Endothelial cell of umbilical vein (primary cell): ENCODE measurements at regions not wholly inside any gene's neighbourhood (a gene's known extent, or its start where the extent isn't known, plus 50 kb on each side); places are given as distances from the start of the nearest gene placed in this dataset.

Experiments used
- EZH2 ChIP-seq: IDR thresholded peaks from 2 replicates; pipeline ENCODE4 v1.6.1; 2012; ENCODE audit warnings: borderline replicate concordance, low read depth, mild to moderate bottlenecking, moderate library complexity, low read length, inconsistent platforms; ENCODE audit not compliant: severe bottlenecking
- FOS ChIP-seq: IDR thresholded peaks from 2 replicates; pipeline ENCODE4 v1.6.1; 2011; ENCODE audit warnings: mild to moderate bottlenecking, low read length, moderate library complexity, borderline replicate concordance; ENCODE audit not compliant: insufficient read depth
- MAX ChIP-seq: IDR thresholded peaks from 2 replicates; pipeline ENCODE4 v1.6.1; 2011; ENCODE audit not compliant: insufficient read depth, insufficient read length
- POLR2A ChIP-seq: IDR thresholded peaks from 2 replicates; pipeline ENCODE4 v1.6.1; 2012; ENCODE audit warnings: low read depth, mild to moderate bottlenecking, control low read depth, low read length
- POLR2AphosphoS5 ChIP-seq: IDR thresholded peaks from 2 replicates; pipeline ENCODE4 v1.6.1; 2012; ENCODE audit warnings: low read depth, mild to moderate bottlenecking, control low read depth, low read length, moderate library complexity; ENCODE audit not compliant: insufficient read depth
- TF ChIP-seq, protein P1 (sequence below), 2 donors: IDR thresholded peaks; 1 replicate in 1 of 2; 2 replicates in 1 of 2; pipeline ENCODE4 v1.5.1; 2011; ENCODE audit warnings: low read length in 2 of 2, mild to moderate bottlenecking in 2 of 2, moderate library complexity in 2 of 2, control low read depth in 1 of 2, inconsistent platforms in 1 of 2, low read depth in 1 of 2; ENCODE audit not compliant: insufficient read depth in 1 of 2; ENCODE audit errors: extremely low read depth in 1 of 2

DNA sequence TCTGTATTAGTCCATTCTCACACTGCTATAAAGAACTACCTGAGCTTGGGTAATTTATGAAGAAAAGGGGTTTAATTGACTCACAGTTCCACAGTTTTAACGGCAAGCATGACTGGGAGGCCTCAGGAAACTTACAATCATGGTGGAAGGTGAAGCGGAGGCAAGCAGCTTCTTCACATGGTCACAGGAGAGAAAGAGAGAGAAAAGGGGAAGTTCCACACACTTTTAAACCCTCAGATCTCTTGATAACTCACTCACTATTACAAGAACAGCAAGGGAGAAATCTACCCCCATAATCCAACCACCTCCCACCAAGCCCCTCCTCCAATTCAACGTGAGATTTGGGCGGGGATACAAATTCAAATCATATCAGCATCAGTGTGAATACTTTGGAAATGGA lies 133.4 kb upstream of the SLC30A5 start:
- TF ChIP-seq, protein P1, sequence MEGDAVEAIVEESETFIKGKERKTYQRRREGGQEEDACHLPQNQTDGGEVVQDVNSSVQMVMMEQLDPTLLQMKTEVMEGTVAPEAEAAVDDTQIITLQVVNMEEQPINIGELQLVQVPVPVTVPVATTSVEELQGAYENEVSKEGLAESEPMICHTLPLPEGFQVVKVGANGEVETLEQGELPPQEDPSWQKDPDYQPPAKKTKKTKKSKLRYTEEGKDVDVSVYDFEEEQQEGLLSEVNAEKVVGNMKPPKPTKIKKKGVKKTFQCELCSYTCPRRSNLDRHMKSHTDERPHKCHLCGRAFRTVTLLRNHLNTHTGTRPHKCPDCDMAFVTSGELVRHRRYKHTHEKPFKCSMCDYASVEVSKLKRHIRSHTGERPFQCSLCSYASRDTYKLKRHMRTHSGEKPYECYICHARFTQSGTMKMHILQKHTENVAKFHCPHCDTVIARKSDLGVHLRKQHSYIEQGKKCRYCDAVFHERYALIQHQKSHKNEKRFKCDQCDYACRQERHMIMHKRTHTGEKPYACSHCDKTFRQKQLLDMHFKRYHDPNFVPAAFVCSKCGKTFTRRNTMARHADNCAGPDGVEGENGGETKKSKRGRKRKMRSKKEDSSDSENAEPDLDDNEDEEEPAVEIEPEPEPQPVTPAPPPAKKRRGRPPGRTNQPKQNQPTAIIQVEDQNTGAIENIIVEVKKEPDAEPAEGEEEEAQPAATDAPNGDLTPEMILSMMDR (IDR thresholded peaks at IDR 0.05; ENCODE audit: extremely low read depth in 1 of 2, insufficient read depth in 1 of 2, low read depth in 1 of 2, low read length in 2 of 2) = no peak
- TF ChIP-seq EZH2 (no peak), POLR2AphosphoS5 (no peak), MAX (no peak), POLR2A (no peak), FOS (no peak)
